ENCODE measurements at regions not wholly inside any gene's neighbourhood (a gene's known extent, or its start where the extent isn't known, plus 50 kb on each side); places are given as distances from the start of the nearest gene placed in this dataset.
"Not testable (repeated sequence)": the region's sequence is repeated elsewhere in the genome, so short reads cannot be mapped to it uniquely, and the experiment has no call there.

DNA sequence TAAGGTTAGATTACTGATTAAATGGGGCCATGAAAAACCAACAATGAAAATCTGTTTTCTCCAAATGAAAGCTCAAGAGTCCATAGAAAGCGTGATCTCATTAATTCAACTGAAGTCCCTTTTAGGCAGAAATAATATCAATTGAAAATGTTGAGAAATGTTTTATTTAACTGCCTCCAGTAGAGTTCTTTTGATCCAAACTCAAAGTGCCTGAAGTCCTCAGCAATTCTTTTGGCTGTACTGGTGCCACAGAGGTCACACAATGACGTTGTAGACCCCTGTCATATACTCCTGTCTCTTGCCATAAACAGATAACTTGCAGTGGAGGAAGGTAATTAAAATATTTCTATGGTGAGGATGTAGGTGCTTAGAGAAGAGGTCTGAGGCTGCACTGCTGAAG lies 1420.5 kb downstream of the CDH12 start:
- TF ChIP-seq, protein P1, sequence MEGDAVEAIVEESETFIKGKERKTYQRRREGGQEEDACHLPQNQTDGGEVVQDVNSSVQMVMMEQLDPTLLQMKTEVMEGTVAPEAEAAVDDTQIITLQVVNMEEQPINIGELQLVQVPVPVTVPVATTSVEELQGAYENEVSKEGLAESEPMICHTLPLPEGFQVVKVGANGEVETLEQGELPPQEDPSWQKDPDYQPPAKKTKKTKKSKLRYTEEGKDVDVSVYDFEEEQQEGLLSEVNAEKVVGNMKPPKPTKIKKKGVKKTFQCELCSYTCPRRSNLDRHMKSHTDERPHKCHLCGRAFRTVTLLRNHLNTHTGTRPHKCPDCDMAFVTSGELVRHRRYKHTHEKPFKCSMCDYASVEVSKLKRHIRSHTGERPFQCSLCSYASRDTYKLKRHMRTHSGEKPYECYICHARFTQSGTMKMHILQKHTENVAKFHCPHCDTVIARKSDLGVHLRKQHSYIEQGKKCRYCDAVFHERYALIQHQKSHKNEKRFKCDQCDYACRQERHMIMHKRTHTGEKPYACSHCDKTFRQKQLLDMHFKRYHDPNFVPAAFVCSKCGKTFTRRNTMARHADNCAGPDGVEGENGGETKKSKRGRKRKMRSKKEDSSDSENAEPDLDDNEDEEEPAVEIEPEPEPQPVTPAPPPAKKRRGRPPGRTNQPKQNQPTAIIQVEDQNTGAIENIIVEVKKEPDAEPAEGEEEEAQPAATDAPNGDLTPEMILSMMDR (IDR thresholded peaks at IDR 0.05) = no peak
- Mint-ChIP-seq H3K4me3 (no peak overlapping the region), H3K36me3 (ENCODE audit: low read depth) (no peaks in the 10 kb centered on the region), H3K4me1 (ENCODE audit: low read depth) (no peaks in the 10 kb centered on the region), H3K27ac (no peak overlapping the region), H3K9me3 (peaks cover 12% of the 10 kb centered on the region), H3K27me3 (ENCODE audit: insufficient read depth) (no peaks in the 10 kb centered on the region)
- DNase-seq = no peak

DNA sequence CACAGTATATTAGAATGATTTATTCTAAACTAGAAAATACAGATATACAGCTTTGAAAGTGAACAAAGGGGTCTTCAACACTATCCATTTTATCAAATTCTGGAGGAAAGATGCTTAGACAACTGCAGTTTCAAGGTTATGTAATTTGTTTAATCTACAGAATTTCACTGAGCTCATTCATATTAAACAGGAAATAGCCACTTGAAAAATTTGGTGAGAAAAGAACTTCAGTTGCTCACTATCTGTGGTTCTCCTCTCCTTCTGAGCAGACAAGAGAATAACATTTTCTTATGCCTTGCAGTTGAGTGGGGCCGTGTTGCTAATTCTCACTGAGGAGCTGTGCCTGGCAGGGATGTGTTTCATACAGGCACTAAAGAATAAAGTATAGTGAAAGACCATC lies 1428.2 kb downstream of the CDH12 start:
- Mint-ChIP-seq H3K36me3 (ENCODE audit: low read depth) (no peaks in the 10 kb centered on the region), H3K9me3 (peaks cover 8% of the 10 kb centered on the region; the same call in 1 of the 2 replicates), H3K4me1 (ENCODE audit: low read depth) (no peaks in the 10 kb centered on the region), H3K4me3 (no peak overlapping the region), H3K27ac (no peak overlapping the region), H3K27me3 (ENCODE audit: insufficient read depth) (no peaks in the 10 kb centered on the region)
- no peak for DNase-seq
- TF ChIP-seq, protein P1 (IDR thresholded peaks at IDR 0.05) = no peak

DNA sequence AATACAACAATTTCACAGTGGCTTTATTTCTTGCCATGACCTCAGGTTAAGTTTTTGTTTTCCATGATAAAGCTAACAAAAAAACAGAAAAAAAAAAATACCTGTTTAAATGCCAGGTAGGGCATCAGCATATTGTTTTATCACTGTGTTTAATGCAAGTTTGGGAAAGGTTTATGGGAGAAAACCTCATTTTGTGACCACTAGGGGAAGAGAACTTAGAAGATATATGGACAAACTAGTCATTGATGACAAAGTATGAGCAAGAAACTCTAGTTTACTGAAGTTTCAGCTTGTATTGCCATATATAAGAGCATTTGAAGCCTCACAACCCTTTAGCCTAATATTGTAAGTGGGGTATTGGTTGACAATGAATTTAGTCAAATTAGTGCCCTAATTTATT lies 1431.4 kb upstream of the CDH18 start:
- no peaks in the 10 kb centered on the region for H3K4me1 Mint-ChIP-seq (ENCODE audit: low read depth)
- no peaks in the 10 kb centered on the region for H3K36me3 Mint-ChIP-seq (ENCODE audit: low read depth)
- no peak for DNase-seq
- no peak overlapping the region for H3K4me3 Mint-ChIP-seq
- TF ChIP-seq, protein P1 (IDR thresholded peaks at IDR 0.05) = no peak
- H3K9me3 Mint-ChIP-seq = peaks cover 11% of the 10 kb centered on the region; the same call in 1 of the 2 replicates
- no peak overlapping the region for H3K27ac Mint-ChIP-seq
- no peaks in the 10 kb centered on the region for H3K27me3 Mint-ChIP-seq (ENCODE audit: insufficient read depth)

DNA sequence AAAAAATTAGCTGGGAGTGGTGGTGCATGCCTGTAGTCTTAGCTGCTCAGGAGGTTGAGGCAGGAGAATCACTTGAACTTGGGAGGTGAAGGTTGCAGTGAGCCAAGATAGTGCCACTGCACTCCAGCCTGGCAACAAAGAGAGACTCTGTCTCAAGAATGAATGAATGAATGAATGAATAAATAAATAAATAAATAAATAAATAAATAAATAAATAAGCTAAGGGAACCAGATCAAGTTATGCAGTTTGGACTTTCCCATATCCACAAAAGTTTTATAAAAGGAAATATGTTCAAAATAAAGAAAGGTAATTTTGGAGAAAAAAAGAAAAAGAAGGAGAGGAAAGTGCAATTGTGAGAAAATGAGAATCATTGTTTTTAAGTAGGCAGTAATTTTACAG lies 1414.1 kb upstream of the CDH18 start:
- not testable (repeated sequence) for H3K27me3 Mint-ChIP-seq (ENCODE audit: insufficient read depth); H3K27ac Mint-ChIP-seq; DNase-seq; H3K4me3 Mint-ChIP-seq; H3K36me3 Mint-ChIP-seq (ENCODE audit: low read depth); H3K4me1 Mint-ChIP-seq (ENCODE audit: low read depth)
- H3K9me3 Mint-ChIP-seq = peaks cover 12% of the 10 kb centered on the region

DNA sequence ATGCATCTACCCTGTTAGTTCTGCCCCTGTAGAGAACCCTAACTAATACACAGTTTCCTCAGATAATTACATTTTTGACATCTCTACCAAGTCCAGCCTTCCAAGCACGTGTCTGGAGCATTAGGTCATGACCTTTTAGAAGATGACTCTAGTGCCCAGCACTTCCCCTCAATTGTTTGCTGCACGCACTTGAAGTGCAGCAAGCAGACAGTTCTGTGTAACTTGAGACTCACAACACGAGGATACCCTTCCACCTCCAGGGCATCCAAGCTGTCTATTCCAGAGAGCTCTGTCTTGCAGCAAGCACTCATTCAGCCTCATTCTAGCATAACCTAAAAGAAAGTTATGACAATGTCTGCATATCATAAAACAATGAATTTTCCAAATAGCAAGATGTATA lies 1410.5 kb upstream of the CDH18 start:
- DNase-seq = no peak
- no peak overlapping the region for H3K4me3 Mint-ChIP-seq
- peaks cover 6% of the 10 kb centered on the region for H3K9me3 Mint-ChIP-seq
- no peak overlapping the region for H3K27ac Mint-ChIP-seq
- TF ChIP-seq, protein P1 (IDR thresholded peaks at IDR 0.05) = no peak
- H3K36me3 Mint-ChIP-seq (ENCODE audit: low read depth) = no peaks in the 10 kb centered on the region
- no peaks in the 10 kb centered on the region for H3K4me1 Mint-ChIP-seq (ENCODE audit: low read depth)
- H3K27me3 Mint-ChIP-seq (ENCODE audit: insufficient read depth) = no peaks in the 10 kb centered on the region

DNA sequence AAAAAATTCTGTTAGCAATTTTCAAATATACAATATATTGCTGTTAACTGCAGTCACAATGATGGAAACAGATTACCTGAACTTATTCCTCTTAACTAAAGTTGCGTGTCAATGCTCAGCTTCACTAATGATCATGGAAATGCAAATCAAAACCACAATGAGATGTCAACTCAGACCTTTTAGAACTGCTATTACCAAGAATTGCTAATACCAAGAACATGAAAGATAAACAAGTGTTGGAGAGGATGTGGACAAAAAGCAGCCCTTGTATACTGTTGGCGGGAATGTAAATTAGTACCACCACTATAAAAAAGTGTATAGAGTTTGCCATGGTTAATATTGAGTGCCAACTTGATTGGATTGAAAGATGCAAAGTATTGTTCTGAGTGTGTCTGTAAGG lies 1409.7 kb upstream of the CDH18 start:
- Mint-ChIP-seq H3K4me1 (ENCODE audit: low read depth) (no peaks in the 10 kb centered on the region), H3K27ac (no peak overlapping the region), H3K9me3 (peaks cover 11% of the 10 kb centered on the region), H3K27me3 (ENCODE audit: insufficient read depth) (no peaks in the 10 kb centered on the region), H3K4me3 (no peak overlapping the region), H3K36me3 (ENCODE audit: low read depth) (no peaks in the 10 kb centered on the region)
- TF ChIP-seq, protein P1 (IDR thresholded peaks at IDR 0.05) = no peak
- DNase-seq = no peak
